SU-DHL-6 (cell line): ENCODE measurements at regions not wholly inside any gene's neighbourhood (a gene's known extent, or its start where the extent isn't known, plus 50 kb on each side); places are given as distances from the start of the nearest gene placed in this dataset.

Experiments
- H2AFZ ChIP-seq: fragments of 200-600 bp; sonication (generic); 2 replicates; pipeline ENCODE4 v1.6.1; 2014; ENCODE audit warnings: low read depth, mild to moderate bottlenecking, moderate library complexity, mixed read lengths, antibody characterized with exemption, low read length; ENCODE audit not compliant: severe bottlenecking
- H3F3A ChIP-seq: fragments of 200-600 bp; shearing (Covaris generic); 2 replicates; pipeline ENCODE4 v1.6.0; 2016; ENCODE audit warnings: antibody characterized with exemption, mild to moderate bottlenecking; ENCODE audit not compliant: insufficient read depth
- H3K27ac ChIP-seq: fragments of 200-600 bp; sonication (generic); 2 replicates; pipeline ENCODE4 v1.5.1; 2016; ENCODE audit warnings: low read depth, mild to moderate bottlenecking, low read length, moderate library complexity, mixed read lengths
- H3K27me3 ChIP-seq: fragments of 200-600 bp; sonication (generic), shearing (Covaris generic); 2 replicates; pipeline ENCODE4 v1.6.0; 2014; ENCODE audit warnings: mild to moderate bottlenecking, low read length
- H3K36me3 ChIP-seq: fragments of 200-600 bp; sonication (generic); 2 replicates; pipeline ENCODE4 v1.6.1; 2014; ENCODE audit warnings: mild to moderate bottlenecking, low read length, mixed read lengths
- H3K4me2 ChIP-seq: fragments of 300-600, 200-600 bp; shearing (Covaris generic), sonication (generic); 2 replicates; pipeline ENCODE4 v1.6.0; 2014; ENCODE audit warnings: low read length, low read depth, mild to moderate bottlenecking; ENCODE audit not compliant: poor library complexity, severe bottlenecking
- H3K4me3 ChIP-seq: fragments of 200-600 bp; sonication (generic); 2 replicates; pipeline ENCODE4 v1.5.1; 2014; ENCODE audit warnings: antibody characterized with exemption, low read length, mild to moderate bottlenecking, mixed read lengths; ENCODE audit not compliant: insufficient read depth, poor library complexity, severe bottlenecking
- H3K79me2 ChIP-seq: fragments of 200-600 bp; sonication (generic); 2 replicates; pipeline ENCODE4 v1.6.1; 2014; ENCODE audit warnings: mild to moderate bottlenecking, low read length, moderate library complexity; ENCODE audit not compliant: insufficient read depth
- H3K9ac ChIP-seq: fragments of 200-600 bp; sonication (generic); 2 replicates; pipeline ENCODE4 v1.7.0; 2014; ENCODE audit warnings: mild to moderate bottlenecking, low read length
- H3K9me2 ChIP-seq: fragments of 200-600 bp; sonication (generic); replicated peaks from 2 replicates; pipeline ENCODE4 v1.6.1; 2014; ENCODE audit warnings: low read length; ENCODE audit not compliant: insufficient read depth
- H3K9me3 ChIP-seq: fragments of 200-600 bp; sonication (generic); 2 replicates; pipeline ENCODE4 v1.6.1; 2014; ENCODE audit warnings: low read length, mixed read lengths; ENCODE audit not compliant: insufficient read depth
- H4K20me1 ChIP-seq: fragments of 200-600 bp; sonication (generic); 2 replicates; pipeline ENCODE4 v1.6.1; 2014; ENCODE audit warnings: low read depth, mild to moderate bottlenecking, antibody characterized with exemption, low read length, moderate library complexity, mixed read lengths
- EZH2phosphoT487 ChIP-seq: fragments of 200-600 bp; sonication (generic), shearing (Covaris generic); conservative IDR thresholded peaks from 2 replicates; pipeline ENCODE4 v1.6.1; 2018; ENCODE audit warnings: mild to moderate bottlenecking, antibody characterized with exemption, low read length, moderate library complexity, mixed read lengths
- TF ChIP-seq, protein P1 (sequence below): fragments of 200-600 bp; sonication (generic); IDR thresholded peaks from one replicate; pipeline ENCODE4 v1.5.1; 2017; ENCODE audit warnings: antibody characterized with exemption, mild to moderate bottlenecking, low read length, moderate library complexity; ENCODE audit not compliant: insufficient read depth, poor library complexity, severe bottlenecking

- H3K9me3 ChIP-seq = no peaks in the 10 kb centered on the region
- H3K9ac ChIP-seq = no peak overlapping the region
- H3K36me3 ChIP-seq = no peaks in the 10 kb centered on the region
- H3K4me2 ChIP-seq = no peak overlapping the region
- no peaks in the 10 kb centered on the region for H3K79me2 ChIP-seq
- no peaks in the 10 kb centered on the region for H4K20me1 ChIP-seq
- no peak overlapping the region for H3K4me3 ChIP-seq
- TF ChIP-seq, protein P1, sequence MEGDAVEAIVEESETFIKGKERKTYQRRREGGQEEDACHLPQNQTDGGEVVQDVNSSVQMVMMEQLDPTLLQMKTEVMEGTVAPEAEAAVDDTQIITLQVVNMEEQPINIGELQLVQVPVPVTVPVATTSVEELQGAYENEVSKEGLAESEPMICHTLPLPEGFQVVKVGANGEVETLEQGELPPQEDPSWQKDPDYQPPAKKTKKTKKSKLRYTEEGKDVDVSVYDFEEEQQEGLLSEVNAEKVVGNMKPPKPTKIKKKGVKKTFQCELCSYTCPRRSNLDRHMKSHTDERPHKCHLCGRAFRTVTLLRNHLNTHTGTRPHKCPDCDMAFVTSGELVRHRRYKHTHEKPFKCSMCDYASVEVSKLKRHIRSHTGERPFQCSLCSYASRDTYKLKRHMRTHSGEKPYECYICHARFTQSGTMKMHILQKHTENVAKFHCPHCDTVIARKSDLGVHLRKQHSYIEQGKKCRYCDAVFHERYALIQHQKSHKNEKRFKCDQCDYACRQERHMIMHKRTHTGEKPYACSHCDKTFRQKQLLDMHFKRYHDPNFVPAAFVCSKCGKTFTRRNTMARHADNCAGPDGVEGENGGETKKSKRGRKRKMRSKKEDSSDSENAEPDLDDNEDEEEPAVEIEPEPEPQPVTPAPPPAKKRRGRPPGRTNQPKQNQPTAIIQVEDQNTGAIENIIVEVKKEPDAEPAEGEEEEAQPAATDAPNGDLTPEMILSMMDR = no peak
- no peak for TF ChIP-seq EZH2phosphoT487
- H3F3A ChIP-seq = no peaks in the 10 kb centered on the region
- H2AFZ ChIP-seq = no peak overlapping the region
- H3K27ac ChIP-seq = no peak overlapping the region
- H3K9me2 ChIP-seq = no peaks in the 10 kb centered on the region
- H3K27me3 ChIP-seq = no peaks in the 10 kb centered on the region
Observed at GRCh38 chr5:68778484-68778883, 315.3 kb upstream of the SLC30A5 start.

- TF ChIP-seq, protein P1 = no peak
- TF ChIP-seq EZH2phosphoT487 = no peak
- no peak overlapping the region for H3K27ac ChIP-seq
- no peak overlapping the region for H3K9ac ChIP-seq
- no peaks in the 10 kb centered on the region for H3K9me3 ChIP-seq
- no peak overlapping the region for H2AFZ ChIP-seq
- H4K20me1 ChIP-seq = no peaks in the 10 kb centered on the region
- H3K79me2 ChIP-seq = no peaks in the 10 kb centered on the region
- H3K4me2 ChIP-seq = no peak overlapping the region
- H3K9me2 ChIP-seq = no peaks in the 10 kb centered on the region
- H3K36me3 ChIP-seq = no peaks in the 10 kb centered on the region
- H3F3A ChIP-seq = no peaks in the 10 kb centered on the region
- no peak overlapping the region for H3K4me3 ChIP-seq
- no peaks in the 10 kb centered on the region for H3K27me3 ChIP-seq
Observed at GRCh38 chr5:68780299-68780955, 313.4 kb upstream of the SLC30A5 start.

DNA sequence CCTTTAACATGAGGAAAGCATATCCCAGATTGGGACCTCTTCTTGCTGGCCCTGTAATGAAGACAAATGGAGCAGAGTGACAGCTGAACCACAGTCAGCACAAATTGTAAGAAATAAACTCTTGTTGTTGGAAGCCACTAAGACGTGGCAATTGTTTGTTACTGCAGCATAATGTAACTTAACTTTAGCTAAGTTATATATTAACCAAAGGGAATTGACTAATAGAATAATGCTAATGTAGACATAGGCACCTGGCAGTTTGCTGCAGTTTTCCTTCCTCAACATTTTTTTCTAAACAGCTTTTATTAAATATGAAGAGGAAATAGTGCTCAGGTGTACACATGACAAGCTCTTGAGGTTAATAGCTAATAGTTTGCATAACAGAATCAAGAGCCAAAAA, 300.7 kb upstream of the SLC30A5 start:
- no peak for TF ChIP-seq EZH2phosphoT487
- TF ChIP-seq, protein P1 = no peak
- Histone ChIP-seq H3K79me2 (no peaks in the 10 kb centered on the region), H3K9ac (no peak overlapping the region), H3K27ac (no peak overlapping the region), H3K9me2 (no peaks in the 10 kb centered on the region), H3K36me3 (no peaks in the 10 kb centered on the region), H3K9me3 (no peaks in the 10 kb centered on the region), H4K20me1 (no peaks in the 10 kb centered on the region), H3F3A (no peaks in the 10 kb centered on the region), H3K4me3 (no peak overlapping the region), H3K4me2 (no peak overlapping the region), H3K27me3 (no peaks in the 10 kb centered on the region), H2AFZ (no peak overlapping the region)
